Astrocyte of the spinal cord (primary cell): ENCODE measurements at regions not wholly inside any gene's neighbourhood (a gene's known extent, or its start where the extent isn't known, plus 50 kb on each side); places are given as distances from the start of the nearest gene placed in this dataset.

Experiments used
- DNase-seq: peaks from one replicate; pipeline ENCODE4 v3.0.0; 2011; ENCODE audit warnings: low read depth, low spot score
- H3K4me3 ChIP-seq: 2 replicates; pipeline ENCODE4 v1.5.1; 2011; ENCODE audit warnings: low read depth, mild to moderate bottlenecking, low read length, moderate library complexity
- in situ Hi-C: cut with HindIII; loops from 2 replicates; pipeline ENCODE4 v1.10.0; 2017; ENCODE audit warnings: low sequenced_read_pairs
- TF ChIP-seq, protein P1 (sequence below): IDR thresholded peaks from 2 replicates; pipeline ENCODE4 v1.5.1; 2012; ENCODE audit warnings: low read depth, mild to moderate bottlenecking, low read length, inconsistent platforms

DNA sequence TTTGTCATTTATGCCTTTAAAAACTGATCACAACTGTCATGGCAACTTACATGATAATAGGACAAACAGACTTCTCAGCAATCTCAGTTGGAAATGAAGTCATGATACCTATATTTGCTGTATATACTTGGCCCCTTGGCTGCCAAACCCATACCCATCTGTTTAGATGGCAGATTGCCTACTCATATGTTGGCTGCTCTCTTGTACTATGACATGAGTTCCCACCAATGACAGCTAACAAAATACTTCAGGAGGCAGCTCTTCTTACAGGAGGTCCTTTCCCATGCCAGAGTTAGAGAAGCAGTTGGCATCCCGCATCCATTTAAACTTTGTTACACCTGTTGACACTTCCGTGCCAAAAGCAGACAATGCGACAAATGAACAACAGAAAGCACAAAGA, 603.1 kb upstream of the ADGRL2 start:
- TF ChIP-seq, protein P1, sequence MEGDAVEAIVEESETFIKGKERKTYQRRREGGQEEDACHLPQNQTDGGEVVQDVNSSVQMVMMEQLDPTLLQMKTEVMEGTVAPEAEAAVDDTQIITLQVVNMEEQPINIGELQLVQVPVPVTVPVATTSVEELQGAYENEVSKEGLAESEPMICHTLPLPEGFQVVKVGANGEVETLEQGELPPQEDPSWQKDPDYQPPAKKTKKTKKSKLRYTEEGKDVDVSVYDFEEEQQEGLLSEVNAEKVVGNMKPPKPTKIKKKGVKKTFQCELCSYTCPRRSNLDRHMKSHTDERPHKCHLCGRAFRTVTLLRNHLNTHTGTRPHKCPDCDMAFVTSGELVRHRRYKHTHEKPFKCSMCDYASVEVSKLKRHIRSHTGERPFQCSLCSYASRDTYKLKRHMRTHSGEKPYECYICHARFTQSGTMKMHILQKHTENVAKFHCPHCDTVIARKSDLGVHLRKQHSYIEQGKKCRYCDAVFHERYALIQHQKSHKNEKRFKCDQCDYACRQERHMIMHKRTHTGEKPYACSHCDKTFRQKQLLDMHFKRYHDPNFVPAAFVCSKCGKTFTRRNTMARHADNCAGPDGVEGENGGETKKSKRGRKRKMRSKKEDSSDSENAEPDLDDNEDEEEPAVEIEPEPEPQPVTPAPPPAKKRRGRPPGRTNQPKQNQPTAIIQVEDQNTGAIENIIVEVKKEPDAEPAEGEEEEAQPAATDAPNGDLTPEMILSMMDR, result no peak
- no peak overlapping the region for H3K4me3 ChIP-seq
- no peak for DNase-seq
- in situ Hi-C loops, result no loop called here

DNA sequence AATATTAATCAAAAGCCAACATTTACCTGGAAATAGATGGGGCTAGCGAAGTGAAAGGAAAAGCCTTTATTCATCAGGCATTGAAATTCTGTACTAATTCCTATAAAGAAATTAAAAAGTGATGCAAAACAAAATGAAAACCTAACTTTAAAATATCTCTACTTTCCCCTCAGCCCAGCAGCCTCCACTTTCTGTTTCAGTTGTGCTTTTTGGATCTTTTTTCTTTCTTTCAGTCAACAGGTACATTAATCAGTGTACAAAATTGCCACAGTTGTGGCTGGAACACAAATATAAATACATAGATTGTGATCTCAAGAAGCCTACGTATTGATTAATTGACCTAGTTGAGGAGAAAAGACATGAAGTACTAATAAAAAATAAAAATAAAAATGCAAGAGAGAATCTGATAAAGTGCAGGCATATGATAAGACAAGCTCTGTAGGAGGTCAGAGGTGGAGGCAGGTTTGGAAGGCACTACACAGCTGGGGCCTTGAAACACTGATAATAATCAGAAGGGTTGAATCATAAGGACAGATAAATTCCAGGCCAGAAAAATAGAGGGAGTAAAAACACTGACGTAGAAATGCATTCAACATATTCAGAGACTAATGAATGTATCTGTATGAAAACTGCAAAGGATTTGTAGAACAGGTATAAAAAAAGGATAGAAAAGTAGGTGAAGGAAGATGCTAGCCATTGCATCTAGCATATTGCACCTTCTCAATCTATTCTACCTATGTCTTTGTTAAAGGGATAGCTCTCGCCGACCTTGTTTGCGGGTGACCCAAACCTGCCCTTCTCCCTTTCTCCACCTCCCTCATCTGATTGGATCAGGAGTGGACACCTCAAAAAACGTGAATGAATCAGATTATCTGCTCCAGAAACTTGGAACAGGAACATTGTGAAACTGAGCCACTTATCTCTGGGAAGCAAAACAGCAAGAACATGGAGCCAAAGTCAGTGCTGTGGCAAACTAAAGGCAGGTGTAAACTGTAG, 607.8 kb upstream of the ADGRL2 start:
- H3K4me3 ChIP-seq, result no peak overlapping the region
- TF ChIP-seq, protein P1, result no peak
- no peak for DNase-seq
- in situ Hi-C loops, result no loop called here

DNA sequence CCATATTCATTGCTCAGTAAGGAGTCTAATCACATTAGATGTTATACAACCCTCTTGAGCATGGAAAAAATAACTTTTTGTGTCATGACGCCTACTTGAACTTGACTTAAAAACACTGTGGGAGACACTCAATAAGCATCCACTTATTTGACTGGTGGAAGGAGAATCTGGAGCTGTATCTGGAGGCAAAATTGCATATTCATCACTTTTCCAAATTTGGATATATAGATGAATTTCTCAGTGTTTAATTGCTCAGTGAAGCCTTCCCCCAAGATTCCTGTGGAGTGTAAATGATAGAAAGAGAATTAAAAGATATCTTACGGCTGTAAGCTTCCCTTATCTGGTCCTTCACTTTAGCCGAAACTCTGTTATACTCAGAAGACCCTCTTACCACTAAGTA, 610.7 kb upstream of the ADGRL2 start:
- DNase-seq, result no peak
- H3K4me3 ChIP-seq, result no peak overlapping the region
- in situ Hi-C loops, result no loop called here
- TF ChIP-seq, protein P1, result no peak

DNA sequence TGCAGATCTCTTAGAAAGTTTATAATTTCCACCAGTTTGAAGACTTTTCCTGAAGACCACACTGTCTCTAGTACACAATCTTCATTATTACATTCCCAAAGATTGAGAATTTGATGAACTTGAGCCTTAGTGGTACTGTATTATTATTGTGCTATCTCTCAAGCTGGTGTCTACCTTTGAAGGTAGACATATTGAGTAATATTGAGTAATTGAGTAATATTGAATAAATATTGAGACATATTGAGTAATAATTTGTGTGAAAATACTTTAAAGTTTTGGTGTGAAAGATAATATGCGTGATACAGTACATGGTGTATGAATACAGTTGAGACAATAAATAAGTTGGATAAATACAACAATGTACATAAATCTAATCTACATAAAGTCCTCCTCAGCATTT, 613.1 kb upstream of the ADGRL2 start:
- in situ Hi-C loops, result no loop called here
- no peak overlapping the region for H3K4me3 ChIP-seq
- no peak for DNase-seq
- TF ChIP-seq, protein P1, result no peak

DNA sequence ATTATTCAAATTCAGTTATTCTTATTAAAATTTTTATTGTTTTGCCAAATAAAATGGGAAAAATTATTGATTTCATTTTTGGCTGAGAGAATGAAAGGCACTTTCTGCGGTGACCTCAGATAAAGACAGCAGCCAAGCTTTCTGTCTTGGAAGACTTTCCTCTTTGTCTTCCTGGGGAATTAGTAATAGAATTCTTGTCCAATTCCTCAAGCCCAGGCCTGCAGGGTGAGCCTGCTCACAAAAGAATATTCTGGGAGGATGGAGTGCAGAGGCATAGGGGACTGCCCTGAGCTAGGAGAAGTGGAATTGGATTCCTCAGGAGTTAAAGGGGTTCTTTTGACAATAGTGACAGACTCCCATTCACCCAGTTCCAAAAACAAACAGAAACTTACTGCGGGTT, 614.5 kb upstream of the ADGRL2 start:
- in situ Hi-C loops, result no loop called here
- TF ChIP-seq, protein P1, result no peak
- H3K4me3 ChIP-seq, result no peak overlapping the region
- DNase-seq, result peak; percentile 1

DNA sequence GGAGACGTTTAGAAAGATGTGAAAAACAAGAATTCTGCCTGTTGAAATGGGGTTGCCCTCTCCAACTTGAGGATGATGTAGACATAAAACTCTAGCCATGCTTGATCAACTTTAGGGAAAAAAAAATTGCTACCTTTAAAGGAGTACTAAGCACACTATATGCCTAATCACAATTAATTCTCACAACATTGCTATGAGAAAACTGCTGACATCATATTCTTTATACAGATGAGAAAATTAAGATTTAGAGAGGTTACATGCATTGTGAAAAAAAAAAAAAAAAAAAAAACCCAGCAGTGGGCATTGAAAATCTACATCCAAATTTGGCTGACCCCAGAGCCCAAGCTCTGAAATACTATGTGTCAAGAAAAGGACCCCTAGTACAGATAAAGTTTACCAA, 617.2 kb upstream of the ADGRL2 start:
- in situ Hi-C loops, result no loop called here
- no peak for DNase-seq
- H3K4me3 ChIP-seq, result no peak overlapping the region
- TF ChIP-seq, protein P1, result no peak
